ENCODE measurements at regions not wholly inside any gene's neighbourhood (a gene's known extent, or its start where the extent isn't known, plus 50 kb on each side); places are given as distances from the start of the nearest gene placed in this dataset.

GRCh38 chr9:108254236-108254635, 601.5 kb downstream of the ACTL7B start:
- no peak for TF ChIP-seq ZNF24 (tag by site-specific recombination; IDR thresholded peaks at IDR 0.05)
- no peak for TF ChIP-seq OVOL3 (tag by site-specific recombination; IDR thresholded peaks at IDR 0.05)
- no peak for TF ChIP-seq ZNF202 (tag by site-specific recombination; IDR thresholded peaks at IDR 0.05; ENCODE audit: borderline replicate concordance)
- TF ChIP-seq, protein P1, sequence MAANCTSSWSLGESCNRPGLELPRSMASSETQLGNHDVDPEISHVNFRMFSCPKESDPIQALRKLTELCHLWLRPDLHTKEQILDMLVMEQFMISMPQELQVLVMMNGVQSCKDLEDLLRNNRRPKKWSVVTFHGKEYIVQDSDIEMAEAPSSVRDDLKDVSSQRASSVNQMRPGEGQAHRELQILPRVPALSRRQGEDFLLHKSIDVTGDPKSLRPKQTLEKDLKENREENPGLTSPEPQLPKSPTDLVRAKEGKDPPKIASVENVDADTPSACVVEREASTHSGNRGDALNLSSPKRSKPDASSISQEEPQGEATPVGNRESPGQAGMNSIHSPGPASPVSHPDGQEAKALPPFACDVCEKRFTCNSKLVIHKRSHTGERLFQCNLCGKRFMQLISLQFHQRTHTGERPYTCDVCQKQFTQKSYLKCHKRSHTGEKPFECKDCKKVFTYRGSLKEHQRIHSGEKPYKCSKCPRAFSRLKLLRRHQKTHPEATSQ (tag by site-specific recombination; IDR thresholded peaks at IDR 0.05), result no peak
- TF ChIP-seq ZNF792 (tag by site-specific recombination; IDR thresholded peaks at IDR 0.05), result no peak
- no peak for TF ChIP-seq ZNF26 (tag by site-specific recombination; IDR thresholded peaks at IDR 0.05)
- TF ChIP-seq, protein P2, sequence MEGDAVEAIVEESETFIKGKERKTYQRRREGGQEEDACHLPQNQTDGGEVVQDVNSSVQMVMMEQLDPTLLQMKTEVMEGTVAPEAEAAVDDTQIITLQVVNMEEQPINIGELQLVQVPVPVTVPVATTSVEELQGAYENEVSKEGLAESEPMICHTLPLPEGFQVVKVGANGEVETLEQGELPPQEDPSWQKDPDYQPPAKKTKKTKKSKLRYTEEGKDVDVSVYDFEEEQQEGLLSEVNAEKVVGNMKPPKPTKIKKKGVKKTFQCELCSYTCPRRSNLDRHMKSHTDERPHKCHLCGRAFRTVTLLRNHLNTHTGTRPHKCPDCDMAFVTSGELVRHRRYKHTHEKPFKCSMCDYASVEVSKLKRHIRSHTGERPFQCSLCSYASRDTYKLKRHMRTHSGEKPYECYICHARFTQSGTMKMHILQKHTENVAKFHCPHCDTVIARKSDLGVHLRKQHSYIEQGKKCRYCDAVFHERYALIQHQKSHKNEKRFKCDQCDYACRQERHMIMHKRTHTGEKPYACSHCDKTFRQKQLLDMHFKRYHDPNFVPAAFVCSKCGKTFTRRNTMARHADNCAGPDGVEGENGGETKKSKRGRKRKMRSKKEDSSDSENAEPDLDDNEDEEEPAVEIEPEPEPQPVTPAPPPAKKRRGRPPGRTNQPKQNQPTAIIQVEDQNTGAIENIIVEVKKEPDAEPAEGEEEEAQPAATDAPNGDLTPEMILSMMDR (tag by site-specific recombination; IDR thresholded peaks at IDR 0.05), result no peak
